Stomach (tissue), 4 donors: ENCODE measurements at regions not wholly inside any gene's neighbourhood (a gene's known extent, or its start where the extent isn't known, plus 50 kb on each side); places are given as distances from the start of the nearest gene placed in this dataset.

Source experiments
- CTCF ChIP-seq, 7 experiments: fragments of 450-650 bp in 4 of 7; fragments of 200-600 bp in 3 of 7; sonication (generic) in 3 of 7; IDR thresholded peaks; one replicate each; pipeline ENCODE4 v1.5.1; 2016 to 2019; ENCODE audit warnings: antibody characterized with exemption in 7 of 7, control low read depth in 2 of 7, mild to moderate bottlenecking in 1 of 7
- EP300 ChIP-seq: sonication (generic); formaldehyde crosslinking; IDR thresholded peaks from one replicate; pipeline ENCODE4 v1.6.1; 2017; ENCODE audit warnings: antibody characterized with exemption
- POLR2A ChIP-seq, 4 donors: fragments of 450-650 bp; IDR thresholded peaks; one replicate each; pipeline ENCODE4 v1.6.1; 2016; ENCODE audit warnings: antibody characterized with exemption in 4 of 4, control low read depth in 2 of 4, mild to moderate bottlenecking in 1 of 4, moderate library complexity in 1 of 4
- POLR2AphosphoS5 ChIP-seq, 3 donors: sonication (generic); formaldehyde crosslinking; IDR thresholded peaks; one replicate each; pipeline ENCODE4 v1.6.1; 2016; ENCODE audit warnings: antibody characterized with exemption in 3 of 3

DNA sequence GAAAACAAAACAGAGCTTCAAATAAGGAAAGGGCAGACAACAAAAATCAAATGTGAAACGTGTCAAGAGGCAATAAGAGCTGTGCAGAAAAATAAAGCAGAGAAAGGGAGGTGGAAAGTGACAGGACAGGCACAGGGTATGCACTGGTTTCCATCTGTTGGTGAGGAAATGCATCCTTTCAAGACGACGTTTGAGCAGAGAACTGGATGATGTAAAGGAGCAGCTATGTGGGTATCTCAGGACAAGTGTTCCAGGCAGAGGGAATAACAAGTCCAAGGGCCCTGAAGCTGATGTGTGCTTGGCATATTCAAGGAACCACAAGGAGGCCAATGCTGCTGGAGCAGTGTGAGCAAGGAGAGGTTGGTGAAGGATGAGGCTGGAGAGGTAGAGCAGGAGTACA lies 168.9 kb upstream of the SERPINE2 start:
- TF ChIP-seq POLR2A (IDR thresholded peaks at IDR 0.05): no peak
- no peak for TF ChIP-seq CTCF (IDR thresholded peaks at IDR 0.05)
- TF ChIP-seq POLR2AphosphoS5 (IDR thresholded peaks at IDR 0.05): no peak
- no peak for TF ChIP-seq EP300
